ENCODE measurements at regions not wholly inside any gene's neighbourhood (a gene's known extent, or its start where the extent isn't known, plus 50 kb on each side); places are given as distances from the start of the nearest gene placed in this dataset.

DNA sequence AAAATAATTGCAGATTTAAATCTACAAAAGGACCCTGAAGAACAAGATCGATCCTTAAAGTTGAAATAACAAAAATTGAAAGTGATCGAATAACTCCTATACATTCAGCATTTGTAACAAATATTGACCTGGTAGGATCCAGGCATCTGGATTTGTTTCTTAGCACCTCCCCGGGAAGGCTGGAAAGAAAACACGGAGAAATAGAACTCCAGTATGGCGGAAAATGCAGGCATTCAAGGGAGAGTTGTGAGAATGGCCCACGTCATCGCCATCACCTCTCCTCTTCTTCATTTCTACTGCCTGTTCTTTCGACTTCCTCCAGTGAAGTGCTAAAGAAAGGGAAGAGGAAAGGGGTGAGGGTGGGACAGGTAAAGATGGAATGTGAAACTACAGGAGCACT lies 242.3 kb upstream of the TFAP2D start:
- no peak for TF ChIP-seq POLR2A (IDR thresholded peaks at IDR 0.05; ENCODE audit: low read depth, low read length)
- TF ChIP-seq CEBPB (IDR thresholded peaks at IDR 0.05; ENCODE audit: low read depth, low read length) = no peak
